ENCODE measurements at regions not wholly inside any gene's neighbourhood (a gene's known extent, or its start where the extent isn't known, plus 50 kb on each side); places are given as distances from the start of the nearest gene placed in this dataset.

DNA sequence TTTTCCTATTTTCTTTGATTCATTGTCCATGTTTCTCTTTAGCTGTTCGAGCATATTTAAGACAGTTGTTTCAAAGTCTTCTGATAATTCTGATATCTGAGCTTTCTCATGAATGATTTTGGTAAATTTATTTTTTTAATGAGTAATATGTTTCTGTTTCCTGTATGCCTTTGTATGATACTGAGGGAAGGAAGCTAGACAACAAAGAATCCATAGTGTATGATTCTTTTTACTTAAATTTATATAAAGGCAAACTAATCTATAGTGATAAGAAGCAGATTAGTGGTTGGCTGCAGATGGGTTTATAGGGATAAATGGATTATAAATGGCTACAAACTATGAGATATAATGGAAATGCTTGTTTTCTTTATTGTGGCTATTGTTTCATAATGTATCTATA lies 352.7 kb upstream of the CDH2 start:
- TF ChIP-seq POLR2AphosphoS5 (IDR thresholded peaks at IDR 0.05) (no peak), POLR2A (IDR thresholded peaks at IDR 0.05) (no peak)
- TF ChIP-seq, protein P1, sequence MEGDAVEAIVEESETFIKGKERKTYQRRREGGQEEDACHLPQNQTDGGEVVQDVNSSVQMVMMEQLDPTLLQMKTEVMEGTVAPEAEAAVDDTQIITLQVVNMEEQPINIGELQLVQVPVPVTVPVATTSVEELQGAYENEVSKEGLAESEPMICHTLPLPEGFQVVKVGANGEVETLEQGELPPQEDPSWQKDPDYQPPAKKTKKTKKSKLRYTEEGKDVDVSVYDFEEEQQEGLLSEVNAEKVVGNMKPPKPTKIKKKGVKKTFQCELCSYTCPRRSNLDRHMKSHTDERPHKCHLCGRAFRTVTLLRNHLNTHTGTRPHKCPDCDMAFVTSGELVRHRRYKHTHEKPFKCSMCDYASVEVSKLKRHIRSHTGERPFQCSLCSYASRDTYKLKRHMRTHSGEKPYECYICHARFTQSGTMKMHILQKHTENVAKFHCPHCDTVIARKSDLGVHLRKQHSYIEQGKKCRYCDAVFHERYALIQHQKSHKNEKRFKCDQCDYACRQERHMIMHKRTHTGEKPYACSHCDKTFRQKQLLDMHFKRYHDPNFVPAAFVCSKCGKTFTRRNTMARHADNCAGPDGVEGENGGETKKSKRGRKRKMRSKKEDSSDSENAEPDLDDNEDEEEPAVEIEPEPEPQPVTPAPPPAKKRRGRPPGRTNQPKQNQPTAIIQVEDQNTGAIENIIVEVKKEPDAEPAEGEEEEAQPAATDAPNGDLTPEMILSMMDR (IDR thresholded peaks at IDR 0.05), result no peak
